ENCODE measurements at regions not wholly inside any gene's neighbourhood (a gene's known extent, or its start where the extent isn't known, plus 50 kb on each side); places are given as distances from the start of the nearest gene placed in this dataset.

DNA sequence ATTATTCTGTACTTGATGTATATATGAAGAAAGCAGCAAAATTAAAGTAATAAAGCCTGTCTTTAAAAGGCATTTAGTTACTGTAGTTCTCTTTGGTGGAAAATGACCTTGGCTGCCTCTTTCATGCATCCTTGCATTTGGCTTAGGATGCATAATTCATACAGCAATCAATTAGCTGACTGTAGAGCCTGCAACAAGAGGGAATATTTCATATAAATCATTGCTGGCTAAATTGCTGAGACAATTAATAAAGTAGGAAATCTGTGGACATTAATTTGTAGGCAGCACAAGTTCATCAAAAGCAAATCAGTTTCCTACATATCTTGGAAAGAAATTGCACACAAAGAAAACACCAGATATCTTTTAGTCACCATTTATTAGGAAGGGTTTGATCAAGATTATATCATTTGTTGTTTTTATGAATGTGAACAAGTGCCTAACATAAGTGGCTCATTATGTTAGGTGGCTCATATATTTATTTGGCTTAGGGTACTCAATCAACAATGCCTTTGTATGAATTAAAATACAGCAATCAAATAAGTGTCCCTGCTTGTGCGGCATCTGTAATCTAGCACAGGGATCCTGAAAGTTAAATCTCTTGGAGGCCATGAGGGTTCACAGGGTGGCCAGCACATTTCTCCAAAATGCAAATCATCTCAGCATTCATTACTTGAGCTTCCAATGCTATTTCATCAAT lies 220.4 kb upstream of the SPOPL start:
- peaks cover 0 to 2% (median 0%) of the 10 kb centered on the region in 3 donors for H3K27me3 Mint-ChIP-seq (ENCODE audit: low read depth in 3 of 3)
- H4K20me1 ChIP-seq (ENCODE audit: insufficient read depth, low read length), result no peaks in the 10 kb centered on the region
- no peak overlapping the region for H3K27ac Mint-ChIP-seq
- H3K4me2 ChIP-seq (replicated peaks; ENCODE audit: extremely low read depth, low read length, poor library complexity, severe bottlenecking), result no peak overlapping the region
- no peaks in the 10 kb centered on the region for H3K36me3 ChIP-seq (replicated peaks in 1 of 2; ENCODE audit: control insufficient read depth in 1 of 2, insufficient read depth in 2 of 2, low read length in 2 of 2)
- H3K9me3 ChIP-seq (replicated peaks in 1 of 2; ENCODE audit: control insufficient read depth in 1 of 2, insufficient read depth in 1 of 2, low read length in 2 of 2), result no peaks in the 10 kb centered on the region
- H2AFZ ChIP-seq (ENCODE audit: insufficient read depth, low read depth, low read length, poor library complexity, severe bottlenecking), result no peak overlapping the region
- intact Hi-C loops (cut with micrococcal nuclease), result no loop called here
- no peak overlapping the region for H3K9ac ChIP-seq (ENCODE audit: insufficient read depth, low read length, poor library complexity, severe bottlenecking)
- DNase-seq, result no peak
- H3K36me3 Mint-ChIP-seq, result no peaks in the 10 kb centered on the region
- no peaks in the 10 kb centered on the region for H3K27me3 ChIP-seq (ENCODE audit: control insufficient read depth in 2 of 2, insufficient read depth in 2 of 2, low read length in 2 of 2)
- 90% methylated on average over 1 of the region's 1 CpG for WGBS (ENCODE audit: insufficient coverage)
- H3K4me3 Mint-ChIP-seq, result no peak overlapping the region
- no peak overlapping the region for H3K27ac ChIP-seq (ENCODE audit: low read depth in 1 of 2, low read length in 2 of 2)
- no peaks in the 10 kb centered on the region for H3K79me2 ChIP-seq (ENCODE audit: insufficient read depth, low read length)
- H3K4me1 ChIP-seq (ENCODE audit: control insufficient read depth in 1 of 2, insufficient read depth in 2 of 2, low read length in 2 of 2), result no peaks in the 10 kb centered on the region
- H3K9me3 Mint-ChIP-seq, result peaks cover 0 to 12% (median 2%) of the 10 kb centered on the region in 7 donors
- H3K4me3 ChIP-seq (replicated peaks in 1 of 3; ENCODE audit: low read depth in 2 of 3, low read length in 3 of 3), result no peak overlapping the region
- TF ChIP-seq, protein P1, sequence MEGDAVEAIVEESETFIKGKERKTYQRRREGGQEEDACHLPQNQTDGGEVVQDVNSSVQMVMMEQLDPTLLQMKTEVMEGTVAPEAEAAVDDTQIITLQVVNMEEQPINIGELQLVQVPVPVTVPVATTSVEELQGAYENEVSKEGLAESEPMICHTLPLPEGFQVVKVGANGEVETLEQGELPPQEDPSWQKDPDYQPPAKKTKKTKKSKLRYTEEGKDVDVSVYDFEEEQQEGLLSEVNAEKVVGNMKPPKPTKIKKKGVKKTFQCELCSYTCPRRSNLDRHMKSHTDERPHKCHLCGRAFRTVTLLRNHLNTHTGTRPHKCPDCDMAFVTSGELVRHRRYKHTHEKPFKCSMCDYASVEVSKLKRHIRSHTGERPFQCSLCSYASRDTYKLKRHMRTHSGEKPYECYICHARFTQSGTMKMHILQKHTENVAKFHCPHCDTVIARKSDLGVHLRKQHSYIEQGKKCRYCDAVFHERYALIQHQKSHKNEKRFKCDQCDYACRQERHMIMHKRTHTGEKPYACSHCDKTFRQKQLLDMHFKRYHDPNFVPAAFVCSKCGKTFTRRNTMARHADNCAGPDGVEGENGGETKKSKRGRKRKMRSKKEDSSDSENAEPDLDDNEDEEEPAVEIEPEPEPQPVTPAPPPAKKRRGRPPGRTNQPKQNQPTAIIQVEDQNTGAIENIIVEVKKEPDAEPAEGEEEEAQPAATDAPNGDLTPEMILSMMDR (IDR thresholded peaks at IDR 0.05), result no peak
- H3K4me1 Mint-ChIP-seq, result no peaks in the 10 kb centered on the region

DNA sequence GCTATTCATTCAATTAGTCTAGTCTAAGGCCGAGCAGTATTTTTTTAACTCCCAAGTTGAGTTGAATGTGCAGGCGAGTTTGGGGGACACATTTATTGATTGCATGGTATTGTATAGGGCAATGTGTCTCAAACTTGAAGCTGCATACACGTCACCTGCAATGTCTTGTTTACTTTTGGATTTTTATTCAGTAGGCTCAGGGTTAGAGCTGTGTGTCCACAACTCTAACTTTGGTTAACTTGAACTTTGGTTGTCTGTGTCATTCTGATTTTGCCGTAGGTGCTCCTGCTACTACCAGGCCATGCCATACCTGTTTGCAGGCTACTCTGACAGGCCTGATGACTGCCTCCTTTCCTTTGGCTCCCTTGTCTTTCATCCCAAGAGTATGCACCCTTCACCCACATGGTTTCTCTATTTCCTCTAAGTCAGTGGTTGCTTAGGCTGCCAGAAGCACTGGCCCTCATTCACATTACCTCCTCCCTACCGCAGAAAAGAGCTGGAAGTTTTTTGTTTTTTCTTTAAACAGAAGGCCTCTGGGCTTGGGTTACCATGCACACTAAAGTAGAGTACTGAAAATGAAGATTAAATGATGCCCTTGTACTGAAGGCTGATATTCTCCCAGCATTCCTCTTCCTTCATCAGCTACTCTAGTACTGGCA lies 219.4 kb upstream of the SPOPL start:
- DNase-seq, result no peak
- no peaks in the 10 kb centered on the region for H3K9me3 ChIP-seq (replicated peaks in 1 of 2; ENCODE audit: control insufficient read depth in 1 of 2, insufficient read depth in 1 of 2, low read length in 2 of 2)
- TF ChIP-seq, protein P1 (IDR thresholded peaks at IDR 0.05), result no peak
- no peak overlapping the region for H3K27ac ChIP-seq (ENCODE audit: low read depth in 1 of 2, low read length in 2 of 2)
- H2AFZ ChIP-seq (ENCODE audit: insufficient read depth, low read depth, low read length, poor library complexity, severe bottlenecking), result no peak overlapping the region
- Mint-ChIP-seq H3K4me3 (no peak overlapping the region), H3K27ac (no peak overlapping the region), H3K27me3 (ENCODE audit: low read depth in 3 of 3) (peaks cover 0 to 2% (median 0%) of the 10 kb centered on the region in 3 donors), H3K9me3 (peaks cover 3 to 16% (median 5%) of the 10 kb centered on the region in 7 donors), H3K4me1 (no peaks in the 10 kb centered on the region), H3K36me3 (no peaks in the 10 kb centered on the region)
- H3K9ac ChIP-seq (ENCODE audit: insufficient read depth, low read length, poor library complexity, severe bottlenecking), result no peak overlapping the region
- no peak overlapping the region for H3K4me3 ChIP-seq (replicated peaks in 1 of 3; ENCODE audit: low read depth in 2 of 3, low read length in 3 of 3)
- intact Hi-C loops (cut with micrococcal nuclease), result no loop called here
- H3K36me3 ChIP-seq (replicated peaks in 1 of 2; ENCODE audit: control insufficient read depth in 1 of 2, insufficient read depth in 2 of 2, low read length in 2 of 2), result no peaks in the 10 kb centered on the region
- H3K4me1 ChIP-seq (ENCODE audit: control insufficient read depth in 1 of 2, insufficient read depth in 2 of 2, low read length in 2 of 2), result no peaks in the 10 kb centered on the region
- no peak overlapping the region for H3K4me2 ChIP-seq (replicated peaks; ENCODE audit: extremely low read depth, low read length, poor library complexity, severe bottlenecking)
- H3K27me3 ChIP-seq (ENCODE audit: control insufficient read depth in 2 of 2, insufficient read depth in 2 of 2, low read length in 2 of 2), result no peaks in the 10 kb centered on the region
- H4K20me1 ChIP-seq (ENCODE audit: insufficient read depth, low read length), result no peaks in the 10 kb centered on the region
- H3K79me2 ChIP-seq (ENCODE audit: insufficient read depth, low read length), result no peaks in the 10 kb centered on the region
- 100% methylated on average over 2 of the region's 5 CpGs for WGBS (ENCODE audit: insufficient coverage)

All from CD14-positive monocyte (primary cell).